Thyroid gland (tissue), 4 donors: ENCODE measurements at regions not wholly inside any gene's neighbourhood (a gene's known extent, or its start where the extent isn't known, plus 50 kb on each side); places are given as distances from the start of the nearest gene placed in this dataset.

Experiments
- DNase-seq, 2 donors: peaks; one replicate each; pipeline ENCODE4 v3.0.0-alpha.2; 2019
- H3K27ac ChIP-seq, 3 donors: fragments of 200-600 bp; sonication (generic); 1 replicate in 2 of 3; 2 replicates in 1 of 3; pipeline ENCODE4 v1.5.1; 2016 to 2019; ENCODE audit warnings: mild to moderate bottlenecking in 1 of 3, moderate library complexity in 1 of 3
- H3K27me3 ChIP-seq: fragments of 200-600 bp; sonication (generic); one replicate; pipeline ENCODE4 v1.5.1; 2019
- H3K36me3 ChIP-seq, 2 donors: fragments of 200-600 bp; sonication (generic); one replicate each; pipeline ENCODE4 v1.5.1; 2016 to 2019
- H3K4me1 ChIP-seq, 2 donors: fragments of 200-600 bp; sonication (generic); one replicate each; pipeline ENCODE4 v1.5.1; 2017 to 2019
- H3K4me3 ChIP-seq, 3 donors: fragments of 200-600 bp; sonication (generic); replicated peaks in 1 of 3; 1 replicate in 2 of 3; 2 replicates in 1 of 3; pipeline ENCODE4 v1.5.1; 2016; ENCODE audit warnings: mild to moderate bottlenecking in 1 of 3
- H3K9me3 ChIP-seq: fragments of 200-600 bp; sonication (generic); one replicate; pipeline ENCODE4 v1.5.1; 2017
- POLR2A ChIP-seq, 2 donors: fragments of 450-650 bp; IDR thresholded peaks; one replicate each; pipeline ENCODE4 v1.6.1; 2017; ENCODE audit warnings: antibody characterized with exemption in 2 of 2, mild to moderate bottlenecking in 2 of 2, moderate library complexity in 1 of 2
- WGBS, 2 donors: methylation state at CpG; one replicate each; pipeline ENCODE4 v1.1.5; 2017; 5-methylcytosine and 5-hydroxymethylcytosine counted together
- intact Hi-C: fragments of 100-400 bp; cut with DNase I; formaldehyde crosslinking; loops from one replicate; pipeline ENCODE4 v1.15.1; 2023
- TF ChIP-seq, protein P1 (sequence below), 6 experiments: fragments of 200-600 bp in 3 of 6; fragments of 450-650 bp in 3 of 6; sonication (generic) in 3 of 6; IDR thresholded peaks; one replicate each; pipeline ENCODE4 v1.5.1; 2016 to 2019; ENCODE audit warnings: antibody characterized with exemption in 6 of 6, mild to moderate bottlenecking in 2 of 6, inconsistent platforms in 1 of 6, moderate library complexity in 1 of 6

DNA sequence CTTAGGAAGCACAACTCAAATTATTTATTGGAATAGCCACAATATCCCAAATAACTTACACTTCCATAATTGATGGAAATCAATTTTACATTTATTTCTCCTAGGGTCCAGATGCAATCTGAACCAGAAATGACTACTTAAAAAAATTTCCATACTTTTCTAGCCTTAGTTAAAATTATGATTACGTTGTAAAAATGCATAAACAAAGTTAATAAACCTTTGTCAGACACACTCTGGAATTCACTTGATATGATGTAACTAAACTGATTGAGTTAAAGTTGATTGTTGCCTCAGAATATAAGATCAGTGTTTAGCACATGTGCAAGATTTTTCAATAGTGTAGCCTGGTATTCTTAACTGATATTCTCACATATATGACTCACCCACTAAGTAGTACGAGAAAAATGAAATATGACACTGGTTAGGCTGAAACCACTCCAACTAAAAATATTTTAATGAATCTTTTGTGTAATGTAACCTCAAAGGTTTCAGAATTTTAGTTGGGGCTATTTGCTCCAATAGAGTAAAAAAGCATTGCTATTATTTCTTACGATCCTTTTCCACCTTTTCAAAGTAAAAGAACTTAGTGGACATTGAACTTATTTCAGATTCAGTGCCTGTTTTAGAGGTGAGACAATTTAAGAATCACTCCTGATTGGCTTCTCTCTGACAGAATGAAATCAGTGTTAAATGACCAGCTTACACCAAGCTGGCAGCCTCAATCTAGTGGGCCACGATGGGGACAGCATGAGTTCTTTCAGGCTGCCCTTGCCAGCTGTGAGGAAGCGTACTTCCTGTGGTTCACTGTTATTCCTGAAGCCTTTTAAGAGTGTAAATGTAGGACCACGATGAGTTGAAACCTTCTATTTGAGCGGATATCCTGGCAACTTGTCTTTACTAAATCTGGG is 277.2 kb upstream of the CDH9 start:
- Histone ChIP-seq H3K4me3 (no peak overlapping the region), H3K9me3 (no peaks in the 10 kb centered on the region), H3K27ac (no peak overlapping the region), H3K4me1 (no peaks in the 10 kb centered on the region), H3K27me3 (no peaks in the 10 kb centered on the region), H3K36me3 (no peaks in the 10 kb centered on the region)
- 54 to 60% methylated on average over 7 of the region's 7 CpGs for WGBS, 2 donors
- DNase-seq, result no peak
- TF ChIP-seq, protein P1, sequence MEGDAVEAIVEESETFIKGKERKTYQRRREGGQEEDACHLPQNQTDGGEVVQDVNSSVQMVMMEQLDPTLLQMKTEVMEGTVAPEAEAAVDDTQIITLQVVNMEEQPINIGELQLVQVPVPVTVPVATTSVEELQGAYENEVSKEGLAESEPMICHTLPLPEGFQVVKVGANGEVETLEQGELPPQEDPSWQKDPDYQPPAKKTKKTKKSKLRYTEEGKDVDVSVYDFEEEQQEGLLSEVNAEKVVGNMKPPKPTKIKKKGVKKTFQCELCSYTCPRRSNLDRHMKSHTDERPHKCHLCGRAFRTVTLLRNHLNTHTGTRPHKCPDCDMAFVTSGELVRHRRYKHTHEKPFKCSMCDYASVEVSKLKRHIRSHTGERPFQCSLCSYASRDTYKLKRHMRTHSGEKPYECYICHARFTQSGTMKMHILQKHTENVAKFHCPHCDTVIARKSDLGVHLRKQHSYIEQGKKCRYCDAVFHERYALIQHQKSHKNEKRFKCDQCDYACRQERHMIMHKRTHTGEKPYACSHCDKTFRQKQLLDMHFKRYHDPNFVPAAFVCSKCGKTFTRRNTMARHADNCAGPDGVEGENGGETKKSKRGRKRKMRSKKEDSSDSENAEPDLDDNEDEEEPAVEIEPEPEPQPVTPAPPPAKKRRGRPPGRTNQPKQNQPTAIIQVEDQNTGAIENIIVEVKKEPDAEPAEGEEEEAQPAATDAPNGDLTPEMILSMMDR (IDR thresholded peaks at IDR 0.05), result no peak
- no peak for TF ChIP-seq POLR2A (IDR thresholded peaks at IDR 0.05)
- intact Hi-C loops, result no loop called here

DNA sequence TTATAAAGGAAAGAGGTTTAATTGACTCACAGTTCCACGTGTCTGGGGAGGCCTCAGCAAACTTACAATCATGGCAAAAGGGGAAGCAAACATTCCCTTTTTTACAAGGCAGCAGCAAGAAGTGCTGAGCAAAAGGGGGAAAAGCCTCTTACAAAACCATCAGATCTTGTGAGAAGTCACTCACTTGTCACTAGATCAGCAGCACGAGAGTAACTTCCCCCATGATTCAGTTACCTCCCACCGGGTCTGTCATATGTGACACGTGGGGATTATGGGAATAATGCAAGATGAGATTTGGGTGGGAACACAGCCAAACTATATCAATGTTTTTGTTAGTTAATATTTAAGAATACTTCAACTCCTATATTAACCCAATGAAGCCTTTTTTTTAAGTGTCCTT is 275.2 kb upstream of the CDH9 start:
- 60 to 63% methylated on average over 4 of the region's 4 CpGs for WGBS, 2 donors
- intact Hi-C loops, result no loop called here
- H3K27me3 ChIP-seq, result no peaks in the 10 kb centered on the region
- DNase-seq, result no peak
- H3K36me3 ChIP-seq, result no peaks in the 10 kb centered on the region
- no peak for TF ChIP-seq POLR2A (IDR thresholded peaks at IDR 0.05)
- TF ChIP-seq, protein P1 (IDR thresholded peaks at IDR 0.05), result no peak
- H3K4me1 ChIP-seq, result no peaks in the 10 kb centered on the region
- no peak overlapping the region for H3K27ac ChIP-seq
- no peak overlapping the region for H3K4me3 ChIP-seq
- H3K9me3 ChIP-seq, result no peaks in the 10 kb centered on the region

DNA sequence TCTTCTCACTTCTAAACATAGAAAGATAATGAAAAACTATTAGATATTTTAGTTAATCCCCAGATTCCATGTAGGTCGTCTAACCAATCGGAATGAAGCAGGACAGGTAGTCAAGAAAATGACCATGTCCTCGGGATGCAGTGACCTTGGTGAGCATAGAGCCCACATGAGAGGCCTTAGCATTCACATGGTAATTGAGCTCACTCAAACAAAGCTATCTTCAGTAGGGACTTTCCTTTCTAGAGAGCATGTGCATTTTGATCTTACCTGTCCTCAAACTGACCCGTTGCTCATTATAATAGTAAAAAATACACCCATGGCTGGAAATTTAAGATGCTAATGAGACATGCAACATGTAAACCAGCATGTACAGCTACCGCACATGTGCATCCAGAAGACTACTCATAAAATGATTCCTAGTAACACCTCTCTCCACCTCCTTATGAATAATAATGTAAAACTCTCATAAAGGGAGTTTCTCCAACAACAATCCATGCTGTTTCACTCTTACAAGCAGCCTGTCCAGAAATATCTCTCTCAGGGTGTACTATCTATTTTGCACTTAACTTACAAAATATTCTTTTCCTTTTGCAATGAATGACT is 274.0 kb upstream of the CDH9 start:
- H3K27me3 ChIP-seq, result no peaks in the 10 kb centered on the region

DNA sequence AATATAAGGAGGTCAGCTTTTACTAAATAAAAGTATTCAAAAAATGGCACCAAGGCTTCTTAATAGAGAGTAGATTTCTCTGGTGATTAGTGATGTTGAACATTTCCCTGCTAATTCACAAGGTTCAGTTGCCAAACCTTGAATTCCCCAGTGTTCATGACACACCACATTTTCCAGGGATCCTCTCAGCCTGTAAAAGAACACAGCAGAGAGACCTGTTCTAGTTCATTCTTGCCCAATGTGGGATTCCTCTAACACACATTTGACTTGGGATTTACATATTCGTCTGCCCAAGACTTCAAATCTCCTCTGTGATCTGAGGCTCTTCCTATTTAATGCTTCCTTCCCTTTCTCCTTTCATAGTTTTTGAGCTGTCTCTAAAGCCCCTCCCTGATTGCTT is 273.2 kb upstream of the CDH9 start:
- no peak for DNase-seq
- H3K27ac ChIP-seq, result no peak overlapping the region
- H3K4me1 ChIP-seq, result no peaks in the 10 kb centered on the region
- H3K27me3 ChIP-seq, result no peaks in the 10 kb centered on the region
- no peaks in the 10 kb centered on the region for H3K9me3 ChIP-seq
- no peak overlapping the region for H3K4me3 ChIP-seq
- 53 to 54% methylated on average over 1 of the region's 1 CpG for WGBS, 2 donors
- H3K36me3 ChIP-seq, result no peaks in the 10 kb centered on the region
- TF ChIP-seq POLR2A (IDR thresholded peaks at IDR 0.05), result no peak
- TF ChIP-seq, protein P1 (IDR thresholded peaks at IDR 0.05), result no peak
- intact Hi-C loops, result no loop called here

More for the DNA sequence above, 274.0 kb upstream of the CDH9 start:
- Histone ChIP-seq H3K9me3 (no peaks in the 10 kb centered on the region), H3K36me3 (no peaks in the 10 kb centered on the region), H3K27ac (no peak overlapping the region), H3K4me1 (no peaks in the 10 kb centered on the region), H3K4me3 (no peak overlapping the region)
- no peak for TF ChIP-seq POLR2A (IDR thresholded peaks at IDR 0.05)
- TF ChIP-seq, protein P1 (IDR thresholded peaks at IDR 0.05), result no peak
- DNase-seq, result no peak
- intact Hi-C loops, result no loop called here
- WGBS, 2 donors, result 81 to 84% methylated on average over 5 of the region's 5 CpGs

- Histone ChIP-seq H3K9me3 (no peaks in the 10 kb centered on the region), H3K4me3 (no peak overlapping the region), H3K27ac (no peak overlapping the region), H3K36me3 (no peaks in the 10 kb centered on the region), H3K27me3 (no peaks in the 10 kb centered on the region), H3K4me1 (no peaks in the 10 kb centered on the region)
- intact Hi-C loops, result no loop called here
- TF ChIP-seq, protein P1 (IDR thresholded peaks at IDR 0.05), result no peak
- TF ChIP-seq POLR2A (IDR thresholded peaks at IDR 0.05), result no peak
- DNase-seq, result no peak
- WGBS, 2 donors, result 63 to 68% methylated on average over 4 of the region's 4 CpGs
Observed at GRCh38 chr5:27308153-27308552, 269.8 kb upstream of the CDH9 start.
